Endodermal cell (in vitro differentiated cells): ENCODE measurements at regions not wholly inside any gene's neighbourhood (a gene's known extent, or its start where the extent isn't known, plus 50 kb on each side); places are given as distances from the start of the nearest gene placed in this dataset.

ENCODE experiments used
- DNase-seq: peaks from one replicate; pipeline ENCODE4 v3.0.0-alpha.2; 2017
- H3K27ac ChIP-seq: 2 replicates; pipeline ENCODE4 v1.5.1; 2013; ENCODE audit warnings: mild to moderate bottlenecking, low read depth, low read length, moderate library complexity
- H3K27me3 ChIP-seq: 2 replicates; pipeline ENCODE4 v1.6.1; 2013; ENCODE audit warnings: mild to moderate bottlenecking, low read length, moderate library complexity; ENCODE audit not compliant: insufficient read depth, control insufficient read depth, poor library complexity, severe bottlenecking
- H3K36me3 ChIP-seq: 2 replicates; pipeline ENCODE4 v1.7.0; 2013; ENCODE audit warnings: mild to moderate bottlenecking, low read length, moderate library complexity; ENCODE audit not compliant: control insufficient read depth, insufficient read depth
- H3K4me1 ChIP-seq: one replicate; pipeline ENCODE4 v1.7.0; 2013; ENCODE audit warnings: low read length; ENCODE audit not compliant: control insufficient read depth, insufficient read depth
- H3K4me3 ChIP-seq: 2 replicates; pipeline ENCODE4 v1.5.1; 2013; ENCODE audit warnings: mild to moderate bottlenecking, low read length, moderate library complexity
- H3K9ac ChIP-seq: 2 replicates; pipeline ENCODE4 v1.6.1; 2013; ENCODE audit warnings: mild to moderate bottlenecking, low read length, moderate library complexity; ENCODE audit not compliant: poor library complexity, severe bottlenecking; ENCODE audit errors: extremely low read depth
- H3K9me3 ChIP-seq: 2 replicates; pipeline ENCODE4 v1.6.1; 2013; ENCODE audit warnings: mild to moderate bottlenecking, low read length, moderate library complexity; ENCODE audit not compliant: control insufficient read depth
- H3K27ac Mint-ChIP-seq: 2 replicates; pipeline ENCODE4 v1.8.0; 2020; ENCODE audit warnings: mixed read lengths
- H3K27me3 Mint-ChIP-seq: 2 replicates; pipeline ENCODE4 v1.8.0; 2021; ENCODE audit warnings: mild to moderate bottlenecking, mixed read lengths; ENCODE audit not compliant: insufficient read depth
- H3K36me3 Mint-ChIP-seq: 2 replicates; pipeline ENCODE4 v1.8.0; 2020; ENCODE audit warnings: low read depth, mixed read lengths
- H3K4me1 Mint-ChIP-seq: 2 replicates; pipeline ENCODE4 v1.8.0; 2020; ENCODE audit warnings: mixed read lengths
- H3K4me3 Mint-ChIP-seq: 2 replicates; pipeline ENCODE4 v1.8.0; 2020; ENCODE audit warnings: mild to moderate bottlenecking, moderate library complexity, mixed read lengths
- H3K9me3 Mint-ChIP-seq: 2 replicates; pipeline ENCODE4 v1.8.0; 2020; ENCODE audit warnings: mild to moderate bottlenecking, mixed read lengths
- CTCF ChIP-seq: fragments of 200-600 bp; sonication (generic); conservative IDR thresholded peaks from 2 replicates; pipeline ENCODE4 v1.5.0; 2021; ENCODE audit warnings: antibody characterized with exemption, mild to moderate bottlenecking
- WGBS, 2 experiments: methylation state at CpG; one replicate each; pipeline versions ENCODE4 v1.1.5 to v1.1.7; 2013; ENCODE audit warnings: missing lambda C conversion rate in 2 of 2, mixed read lengths in 1 of 2; ENCODE audit not compliant: insufficient coverage in 1 of 2, insufficient read length in 1 of 2; 5-methylcytosine and 5-hydroxymethylcytosine counted together

GRCh38 chr12:24048446-24048845 is 99.0 kb upstream of the SOX5 start:
- no peak for DNase-seq
- Histone ChIP-seq H3K27ac (no peak overlapping the region), H3K9ac (no peak overlapping the region), H3K4me3 (no peak overlapping the region), H3K27me3 (no peaks in the 10 kb centered on the region), H3K4me1 (no peaks in the 10 kb centered on the region), H3K9me3 (peaks cover 17% of the 10 kb centered on the region), H3K36me3 (no peaks in the 10 kb centered on the region)
- Mint-ChIP-seq H3K36me3 (peaks cover 3% of the 10 kb centered on the region), H3K27ac (no peak overlapping the region), H3K4me1 (peaks cover 5% of the 10 kb centered on the region), H3K9me3 (peaks cover 16% of the 10 kb centered on the region), H3K27me3 (no peaks in the 10 kb centered on the region), H3K4me3 (no peak overlapping the region)
- WGBS, 2 experiments = 91% methylated on average over 4 of the region's 4 CpGs; no CpG with 5 or more reads in 1 of the 2 experiments
- no peak for TF ChIP-seq CTCF

- Mint-ChIP-seq H3K9me3 (peaks cover 16% of the 10 kb centered on the region), H3K27ac (no peak overlapping the region), H3K4me3 (no peak overlapping the region), H3K4me1 (peaks cover 5% of the 10 kb centered on the region), H3K36me3 (peaks cover 3% of the 10 kb centered on the region), H3K27me3 (no peaks in the 10 kb centered on the region)
- H3K4me3 ChIP-seq = no peak overlapping the region
- no peak for TF ChIP-seq CTCF
- no peaks in the 10 kb centered on the region for H3K36me3 ChIP-seq
- no peak overlapping the region for H3K9ac ChIP-seq
- WGBS, 2 experiments = 94% methylated on average over 4 of the region's 4 CpGs
- no peaks in the 10 kb centered on the region for H3K4me1 ChIP-seq
- H3K27ac ChIP-seq = no peak overlapping the region
- peaks cover 17% of the 10 kb centered on the region for H3K9me3 ChIP-seq
- DNase-seq = no peak
- H3K27me3 ChIP-seq = no peaks in the 10 kb centered on the region
Observed at GRCh38 chr12:24047326-24047725, 97.9 kb upstream of the SOX5 start.

GRCh38 chr12:24045816-24046257 is 96.4 kb upstream of the SOX5 start:
- 88 to 97% methylated on average over 4 to 5 of the region's 5 CpGs for WGBS, 2 experiments
- Histone ChIP-seq H3K36me3 (no peaks in the 10 kb centered on the region), H3K9ac (no peak overlapping the region), H3K4me1 (no peaks in the 10 kb centered on the region), H3K4me3 (no peak overlapping the region), H3K27ac (no peak overlapping the region), H3K27me3 (no peaks in the 10 kb centered on the region), H3K9me3 (peaks cover 17% of the 10 kb centered on the region)
- peaks cover 3% of the 10 kb centered on the region for H3K36me3 Mint-ChIP-seq
- H3K27ac Mint-ChIP-seq = no peak overlapping the region
- H3K9me3 Mint-ChIP-seq = peaks cover 16% of the 10 kb centered on the region
- no peaks in the 10 kb centered on the region for H3K27me3 Mint-ChIP-seq
- peaks cover 5% of the 10 kb centered on the region for H3K4me1 Mint-ChIP-seq
- DNase-seq = no peak
- no peak for TF ChIP-seq CTCF
- H3K4me3 Mint-ChIP-seq = no peak overlapping the region
